GM19023 (cell line): ENCODE measurements at regions not wholly inside any gene's neighbourhood (a gene's known extent, or its start where the extent isn't known, plus 50 kb on each side); places are given as distances from the start of the nearest gene placed in this dataset.

ENCODE experiments used
- ATAC-seq: cut with Tn5 transposase; IDR thresholded peaks from one replicate; pipeline ENCODE4 v1.9.1; 2021; ENCODE audit warnings: mild to moderate bottlenecking, moderate library complexity; ENCODE audit not compliant: unreplicated experiment

- no peak for ATAC-seq
These were observed 169.0 kb downstream of the BUD13 start for GRCh38 chr11:116603728-116604323.

DNA sequence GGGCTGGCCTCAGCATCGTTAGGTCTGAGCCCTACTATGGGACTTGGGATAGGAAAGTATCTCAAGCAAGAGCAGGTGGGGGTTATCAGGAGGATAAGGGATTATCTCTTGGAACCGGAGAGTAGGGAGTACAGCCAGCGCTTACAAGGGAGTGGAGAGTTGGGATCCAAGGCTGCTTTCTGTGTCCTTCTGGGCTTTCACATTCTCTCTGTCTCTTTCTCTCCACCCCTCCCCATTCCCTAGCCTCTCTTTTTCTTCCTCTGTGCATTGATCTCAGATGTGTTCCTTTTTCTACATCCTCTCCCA lies 170.2 kb downstream of the BUD13 start:
- no peak for ATAC-seq

GRCh38 chr11:116601814-116602636 lies 170.8 kb downstream of the BUD13 start:
- no peak for ATAC-seq

DNA sequence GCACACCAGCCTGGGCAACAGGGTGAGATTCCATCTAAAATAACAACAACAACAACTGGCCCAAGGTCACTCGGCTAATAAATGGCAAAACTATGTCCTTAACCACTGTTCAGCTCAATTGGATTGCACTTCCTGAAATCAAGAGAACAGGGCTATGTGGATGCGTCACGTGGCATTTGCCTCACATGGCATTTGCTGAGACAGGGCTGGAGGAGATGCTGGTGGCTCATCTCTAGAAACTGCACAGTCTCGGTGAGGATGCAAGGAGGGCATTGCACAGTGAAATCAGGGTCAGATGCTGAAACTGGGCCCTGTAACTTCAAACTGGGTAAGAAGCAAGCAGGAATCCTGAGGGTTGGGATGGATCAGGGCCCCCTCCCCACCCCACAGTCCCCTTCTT lies 171.9 kb downstream of the BUD13 start:
- no peak for ATAC-seq

DNA sequence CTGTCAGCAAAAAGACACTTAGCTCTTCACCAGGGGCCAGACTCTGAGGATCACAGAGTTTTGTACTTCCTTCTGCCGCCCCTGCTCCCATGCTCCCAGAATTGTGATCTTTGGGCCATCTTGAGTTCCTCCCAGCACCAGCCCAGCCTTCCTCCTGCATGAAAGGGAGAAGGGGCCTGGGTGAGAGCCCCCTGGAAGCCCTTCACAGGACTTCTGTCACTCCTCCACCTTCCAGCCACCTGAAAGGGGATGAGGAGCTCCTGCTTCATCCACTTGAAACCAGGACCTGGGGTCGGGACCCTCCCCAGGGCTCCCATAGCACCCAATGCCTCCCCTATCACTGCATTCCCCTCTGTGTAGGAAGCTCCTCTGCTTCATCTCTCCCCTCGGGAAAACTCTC lies 174.2 kb downstream of the BUD13 start:
- ATAC-seq = no peak

- ATAC-seq = no peak
These were observed 174.8 kb downstream of the BUD13 start for GRCh38 chr11:116598036-116598435.

GRCh38 chr11:116596346-116597260 lies 176.2 kb downstream of the BUD13 start:
- ATAC-seq = no peak

GRCh38 chr11:116595305-116595880 lies 177.4 kb downstream of the BUD13 start:
- no peak for ATAC-seq

GRCh38 chr11:116590844-116591570 lies 181.8 kb downstream of the BUD13 start:
- no peak for ATAC-seq

DNA sequence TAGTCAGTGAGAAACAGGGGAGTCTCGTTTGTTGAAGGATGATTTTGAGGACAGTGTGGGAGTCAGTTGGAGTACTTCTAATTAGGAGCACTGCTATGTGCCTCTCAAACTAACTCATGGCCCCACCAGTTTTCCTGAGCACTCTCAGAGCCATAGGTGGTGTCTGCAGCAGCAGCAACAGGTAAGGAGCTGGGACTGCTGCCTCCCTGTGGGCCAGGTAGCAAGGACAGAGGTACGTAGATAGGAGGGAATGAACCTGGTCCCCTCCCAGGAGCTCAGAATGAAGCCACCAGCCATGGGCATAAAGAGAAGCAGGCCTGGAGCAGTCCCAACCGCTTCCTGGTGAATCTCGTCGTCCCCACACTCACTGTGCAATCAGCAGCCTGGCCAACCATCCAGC lies 183.4 kb downstream of the BUD13 start:
- ATAC-seq = no peak

GRCh38 chr11:116586392-116586791 lies 186.4 kb downstream of the BUD13 start:
- no peak for ATAC-seq

DNA sequence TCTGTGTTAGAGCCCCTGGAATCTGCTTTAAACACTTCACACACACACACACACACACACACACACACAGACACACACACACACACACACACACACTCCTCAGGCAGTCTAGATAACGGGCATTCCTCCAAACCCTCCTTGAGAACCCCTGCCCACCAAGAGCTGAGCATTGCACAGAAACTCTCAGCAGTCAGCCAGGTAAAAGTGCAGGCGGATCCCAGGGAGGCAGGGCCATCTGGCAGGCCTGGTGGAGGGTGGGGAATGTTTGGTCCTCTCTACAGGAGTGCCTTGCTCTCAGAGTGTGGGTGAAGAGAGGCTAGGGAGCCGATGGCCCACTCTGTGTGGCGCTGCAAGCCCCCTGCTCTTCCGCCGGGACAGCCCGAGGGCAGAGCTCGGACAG lies 190.2 kb downstream of the BUD13 start:
- ATAC-seq = no peak

DNA sequence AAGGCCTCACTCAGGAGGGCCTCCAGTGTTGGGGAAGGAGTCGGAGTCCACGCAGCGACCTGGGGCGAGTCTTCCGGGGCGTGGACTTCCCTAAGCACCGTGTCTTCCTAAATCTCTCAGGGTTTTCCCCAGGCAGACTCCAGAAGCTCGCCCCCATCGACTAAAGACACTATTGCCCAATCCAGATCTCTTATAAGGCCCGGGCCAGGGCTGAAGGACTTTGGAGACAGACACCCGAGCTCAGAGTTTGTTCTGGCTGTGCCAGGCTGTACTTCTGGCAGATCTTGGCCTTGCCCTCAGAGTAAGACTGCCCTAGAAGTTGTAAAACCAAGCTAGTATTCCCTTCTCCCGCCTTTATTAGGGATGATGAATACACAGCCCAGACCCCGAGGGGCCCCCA lies 191.4 kb downstream of the BUD13 start:
- no peak for ATAC-seq

- no peak for ATAC-seq
These were observed 192.0 kb downstream of the BUD13 start for GRCh38 chr11:116580799-116581198.

GRCh38 chr11:116579857-116580727 lies 192.7 kb downstream of the BUD13 start:
- ATAC-seq = no peak

DNA sequence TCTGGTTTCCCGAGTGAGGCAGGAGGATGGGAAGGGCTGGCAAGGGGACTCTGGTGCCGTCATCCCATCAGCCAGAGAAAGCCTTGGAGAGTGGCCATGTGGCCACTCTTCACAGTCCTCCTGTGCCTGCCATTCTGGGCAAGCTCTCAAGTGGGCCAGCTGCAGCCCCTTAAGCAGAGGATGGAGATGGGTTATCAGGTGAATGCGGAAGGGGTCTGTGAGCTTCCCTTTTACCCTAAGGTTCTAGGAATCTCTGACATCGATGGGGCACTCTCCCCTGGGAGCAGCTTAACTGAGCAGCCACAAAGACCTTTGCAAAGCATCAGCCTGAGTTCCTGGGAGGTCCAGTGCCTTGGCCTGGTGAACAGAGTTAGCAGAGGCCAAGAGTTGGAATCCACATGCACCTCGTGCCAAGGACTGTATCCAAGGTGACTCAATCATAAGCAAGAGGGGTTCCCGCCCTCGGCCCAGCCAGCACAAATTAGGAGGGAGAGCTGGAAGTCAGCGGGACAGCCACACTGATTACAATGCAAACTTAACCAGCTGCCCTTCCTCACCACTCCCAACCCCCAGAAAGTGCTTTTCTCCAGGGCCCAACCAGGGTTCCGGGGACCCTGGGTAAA lies 193.6 kb downstream of the BUD13 start:
- ATAC-seq = no peak

GRCh38 chr11:116577956-116578355 lies 194.8 kb downstream of the BUD13 start:
- ATAC-seq = no peak

GRCh38 chr11:116577273-116577672 lies 195.5 kb downstream of the BUD13 start:
- ATAC-seq = no peak

- no peak for ATAC-seq
These were observed 196.3 kb downstream of the BUD13 start for GRCh38 chr11:116576526-116576925.
